ENCODE measurements at regions not wholly inside any gene's neighbourhood (a gene's known extent, or its start where the extent isn't known, plus 50 kb on each side); places are given as distances from the start of the nearest gene placed in this dataset.

DNA sequence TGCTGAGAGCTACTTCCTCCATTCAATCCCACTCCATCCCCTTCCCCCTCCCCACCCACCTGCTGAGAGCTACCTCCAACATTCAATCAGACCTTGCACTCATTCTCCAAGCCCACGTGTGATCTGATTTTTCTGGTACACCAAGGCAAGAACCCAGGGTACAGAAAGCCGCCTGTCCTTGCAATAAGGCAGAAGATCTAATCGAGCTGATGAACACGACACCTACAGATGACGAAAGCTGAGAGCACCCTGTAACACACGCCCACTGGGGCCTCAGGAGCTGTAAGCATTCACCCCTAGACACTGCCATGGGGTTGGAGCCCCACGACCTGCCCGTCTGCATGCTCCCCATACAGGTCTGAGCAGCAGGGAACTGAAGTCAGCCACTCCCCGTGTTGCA is 58.3 kb downstream of the TRIML1 start:
- no peak for DNase-seq (ENCODE audit: extremely low read depth in 1 of 11, low read depth in 9 of 11, low spot score in 4 of 11)

DNA sequence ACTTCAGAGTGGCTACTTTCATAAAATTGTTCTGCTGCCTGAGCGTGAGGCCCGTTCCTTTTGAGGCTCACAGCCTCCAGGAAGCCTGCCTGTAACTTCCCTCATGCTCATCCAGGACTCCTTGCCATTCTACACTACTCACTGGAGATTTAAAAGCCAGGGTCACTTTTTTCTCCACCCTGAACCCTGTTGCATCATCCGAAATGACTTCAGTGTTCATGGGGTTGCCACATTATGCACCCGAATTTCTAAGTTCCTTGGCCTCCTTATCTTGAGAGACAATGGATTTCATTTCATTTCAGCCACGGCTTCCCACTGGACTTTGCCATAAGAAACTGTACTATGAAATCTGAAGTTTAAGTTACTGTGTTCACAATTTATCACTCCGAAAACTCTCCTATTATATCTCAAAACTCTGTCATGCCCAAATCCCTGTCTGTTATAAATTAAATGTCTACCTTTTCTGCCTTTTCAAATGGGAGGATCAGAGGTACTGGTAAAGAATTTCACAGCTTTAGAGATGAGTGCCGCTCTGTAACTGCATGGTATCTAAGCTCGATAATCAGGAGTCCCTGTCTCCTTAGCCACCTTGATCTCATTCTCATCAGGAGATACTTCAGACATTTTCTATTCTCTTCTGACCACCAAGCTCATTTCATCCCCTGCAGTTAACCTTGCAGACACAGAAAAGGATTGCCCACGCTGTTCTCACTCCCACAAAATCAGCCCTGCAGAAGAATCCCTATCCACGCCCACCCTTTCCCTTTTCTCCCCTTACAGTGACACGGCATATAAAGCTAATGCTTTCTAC is 59.9 kb downstream of the TRIML1 start:
- no peak for DNase-seq (ENCODE audit: extremely low read depth in 1 of 11, low read depth in 9 of 11, low spot score in 4 of 11)

DNA sequence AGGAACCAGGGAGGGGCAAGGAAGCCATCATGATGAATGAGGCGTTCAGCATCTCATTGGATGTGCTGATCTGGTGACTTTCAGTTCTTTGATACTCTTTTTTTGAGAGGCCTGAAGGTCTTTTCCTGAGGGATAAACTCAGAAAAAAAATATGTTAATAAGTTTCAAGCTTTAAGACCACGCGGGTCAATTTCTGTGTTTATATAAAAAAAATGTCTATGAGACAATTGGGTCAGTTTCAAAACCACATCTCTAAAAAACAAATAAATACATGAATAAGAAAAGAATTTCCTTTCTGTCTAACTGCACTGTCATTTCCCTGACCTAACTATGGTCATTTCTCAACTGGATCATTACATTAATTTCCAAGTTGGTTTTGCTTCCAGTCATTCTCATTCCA is 62.6 kb downstream of the TRIML1 start:
- no peak for DNase-seq (ENCODE audit: extremely low read depth in 1 of 11, low read depth in 9 of 11, low spot score in 4 of 11)

DNA sequence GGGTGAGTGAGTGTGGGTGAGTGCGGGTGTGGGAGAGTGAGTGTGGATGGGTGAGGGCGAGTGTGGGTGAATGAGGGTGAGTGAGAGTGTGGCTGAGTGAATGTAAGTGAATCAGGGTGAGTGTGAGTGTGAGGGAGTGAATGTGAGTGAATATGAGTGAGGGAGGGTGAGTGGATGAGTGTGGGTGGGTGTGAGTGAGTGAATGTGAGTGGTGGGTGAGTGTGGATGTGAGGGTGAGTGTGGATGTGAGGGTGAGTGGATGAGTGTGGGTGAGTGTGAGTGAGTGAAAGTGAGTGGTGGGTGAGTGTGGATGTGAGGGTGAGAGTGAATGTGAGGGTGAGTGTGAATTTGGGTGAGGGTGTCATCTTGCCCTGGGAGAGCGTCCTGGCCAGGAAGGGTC is 67.5 kb downstream of the TRIML1 start:
- no peak for DNase-seq (ENCODE audit: extremely low read depth in 1 of 11, low read depth in 9 of 11, low spot score in 4 of 11)

DNA sequence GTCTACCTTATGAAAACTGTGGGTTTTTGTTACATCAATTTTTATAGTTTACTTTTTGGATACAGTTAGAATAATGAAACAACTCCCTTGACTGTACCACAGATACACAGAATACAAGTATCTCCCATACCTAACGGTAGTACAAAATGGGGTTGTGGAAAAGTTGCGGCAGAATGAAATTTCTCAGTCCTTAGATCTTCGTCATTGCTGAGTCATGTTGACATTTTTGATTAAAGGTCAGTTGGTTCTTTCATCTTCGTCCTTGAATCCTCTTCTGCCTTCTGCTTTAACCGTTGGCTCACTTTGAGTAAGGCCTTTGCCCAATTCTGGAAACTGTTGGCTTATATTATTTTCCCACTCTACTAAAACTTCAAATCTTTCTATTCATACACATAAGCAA is 75.6 kb downstream of the TRIML1 start:
- DNase-seq (ENCODE audit: extremely low read depth in 1 of 11, low read depth in 9 of 11, low spot score in 4 of 11), result no peak

DNA sequence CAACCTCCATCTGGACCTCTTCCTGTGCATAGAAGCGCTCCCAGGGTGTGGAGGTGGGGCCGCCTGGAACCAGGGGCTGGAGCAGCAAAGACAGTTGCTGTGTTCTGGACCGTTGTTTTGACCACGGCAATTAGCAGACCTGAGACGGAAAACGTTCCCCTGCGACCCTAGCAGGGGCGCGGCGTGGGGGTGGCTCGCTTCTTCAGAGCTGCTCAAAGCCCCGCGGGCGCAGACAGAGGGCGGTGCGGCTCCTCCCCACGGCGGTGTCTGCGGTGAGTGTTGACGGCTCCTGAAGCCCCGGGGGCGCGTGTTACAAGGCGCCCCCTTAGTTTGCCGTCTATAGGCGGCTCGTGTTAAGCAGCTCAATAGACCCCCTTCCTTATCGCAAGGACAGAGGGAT is 79.2 kb downstream of the TRIML1 start:
- DNase-seq (ENCODE audit: extremely low read depth in 1 of 11, low read depth in 9 of 11, low spot score in 4 of 11), result no peak

DNA sequence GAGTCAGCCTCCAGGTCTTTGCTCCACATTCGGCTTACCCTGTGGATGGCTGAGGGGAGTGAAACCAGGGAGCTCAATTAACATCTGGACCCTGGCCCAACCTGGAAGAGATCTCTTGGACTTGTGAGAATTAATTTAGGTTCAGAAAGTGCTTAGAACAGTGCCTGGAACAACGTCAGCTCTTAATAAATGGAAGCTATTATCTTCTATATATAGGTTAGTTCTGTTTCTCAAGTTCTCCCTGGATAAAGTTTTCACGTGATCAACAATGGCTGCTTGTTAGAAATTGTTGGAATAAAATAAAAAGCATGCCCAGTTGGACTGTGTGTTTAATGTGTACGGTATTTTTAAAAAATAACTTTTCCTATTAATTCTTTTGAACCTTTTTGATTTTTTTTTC is 80.8 kb downstream of the TRIML1 start:
- DNase-seq (ENCODE audit: extremely low read depth in 1 of 11, low read depth in 9 of 11, low spot score in 4 of 11), result no peak

DNA sequence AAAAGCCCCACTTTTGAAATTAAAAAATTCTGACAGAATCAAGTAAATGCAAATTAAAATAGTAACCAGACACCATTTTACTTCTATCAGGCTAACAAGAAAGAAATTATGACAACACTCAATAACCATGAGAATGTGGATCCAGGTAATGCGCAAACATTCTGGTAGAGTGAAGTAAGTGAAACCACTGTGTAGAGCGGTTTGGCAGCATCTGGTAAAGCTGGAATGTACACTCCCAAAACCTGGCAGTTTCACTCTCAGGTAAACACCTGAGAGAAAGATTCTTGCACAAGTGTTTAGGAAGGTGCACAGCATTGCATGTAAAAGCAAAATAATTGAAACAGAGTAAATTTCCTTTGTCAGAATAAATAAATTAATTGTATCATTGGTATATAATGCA is 81.8 kb downstream of the TRIML1 start:
- no peak for DNase-seq (ENCODE audit: extremely low read depth in 1 of 11, low read depth in 9 of 11, low spot score in 4 of 11)

DNA sequence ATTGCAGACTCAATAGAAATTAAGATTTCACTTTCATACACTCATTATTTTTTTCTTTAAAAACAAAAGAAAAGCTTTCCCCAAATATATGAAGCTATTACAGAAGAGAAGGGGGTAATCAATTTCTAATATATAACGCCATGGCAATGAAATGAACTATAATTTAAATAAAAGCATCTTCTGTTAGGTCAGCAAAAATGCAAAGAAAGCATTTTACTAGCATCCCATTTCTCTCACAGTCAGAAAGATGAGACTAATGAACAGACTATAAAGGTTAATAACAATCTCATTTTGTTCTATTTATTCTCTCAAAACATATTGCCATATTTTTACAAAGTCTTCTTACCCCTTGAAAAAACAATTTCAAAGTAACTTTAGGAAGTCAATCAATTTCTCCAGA is 89.0 kb downstream of the TRIML1 start:
- DNase-seq (ENCODE audit: extremely low read depth in 1 of 11, low read depth in 9 of 11, low spot score in 4 of 11), result no peak

DNA sequence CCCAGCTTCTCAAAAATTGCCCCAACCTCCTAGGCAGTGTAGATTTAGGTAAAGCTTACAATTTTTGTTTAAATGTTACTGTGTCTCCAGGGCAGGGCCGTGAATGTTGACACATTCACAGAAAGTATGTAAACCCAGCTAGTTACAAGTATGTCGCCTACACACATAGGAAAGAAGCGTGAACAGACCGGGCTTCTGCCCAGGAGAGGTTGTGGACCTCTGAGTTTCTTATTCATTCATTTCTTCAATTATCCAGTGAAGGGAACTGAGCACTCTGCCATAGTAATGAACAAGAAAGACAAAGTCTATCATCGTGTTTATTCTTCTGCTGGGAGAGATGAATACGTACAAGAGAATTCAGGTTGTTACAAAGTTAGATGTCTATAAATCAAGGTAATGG is 93.2 kb downstream of the TRIML1 start:
- no peak for DNase-seq (ENCODE audit: extremely low read depth in 1 of 11, low read depth in 9 of 11, low spot score in 4 of 11)

DNA sequence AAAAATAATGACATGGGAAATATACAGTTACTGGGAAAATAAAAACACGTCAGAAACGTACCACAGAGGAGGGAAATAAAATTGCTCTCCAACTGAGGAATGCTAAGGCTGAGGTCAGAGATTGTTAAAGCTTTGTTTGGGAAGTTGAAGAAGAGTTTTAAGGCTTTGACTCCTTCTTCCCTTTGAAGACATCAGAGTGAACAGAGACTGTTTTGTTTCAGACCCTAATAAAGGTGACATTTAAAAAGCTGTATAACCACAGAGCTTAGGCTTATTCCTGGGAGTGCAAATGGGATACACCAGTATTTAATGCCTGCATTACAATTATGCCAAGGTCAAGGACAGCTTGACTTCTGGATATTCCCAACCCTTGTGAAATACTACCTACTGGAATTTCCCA is 102.8 kb downstream of the TRIML1 start:
- no peak for DNase-seq (ENCODE audit: extremely low read depth in 1 of 11, low read depth in 9 of 11, low spot score in 4 of 11)

DNA sequence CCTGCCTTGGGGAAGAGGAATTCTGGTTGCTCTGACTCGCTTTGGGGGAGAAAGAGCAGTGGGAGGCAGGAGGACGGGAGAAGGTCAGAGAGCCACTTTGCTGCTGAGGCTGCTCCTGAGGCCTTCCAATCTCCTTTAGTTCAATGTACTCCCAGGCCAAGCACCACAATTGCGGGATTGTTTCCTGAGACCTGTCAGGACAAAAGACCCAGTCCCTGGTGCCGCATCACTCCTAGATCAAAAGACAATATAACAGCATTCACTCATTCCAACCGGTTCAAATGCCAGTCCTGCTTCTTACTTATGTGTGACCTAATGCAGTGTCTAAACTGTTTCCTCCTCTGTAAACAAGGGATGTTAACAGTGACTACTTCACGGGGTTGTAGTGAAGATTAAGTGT is 106.4 kb downstream of the TRIML1 start:
- DNase-seq (ENCODE audit: extremely low read depth in 1 of 11, low read depth in 9 of 11, low spot score in 4 of 11), result no peak

DNA sequence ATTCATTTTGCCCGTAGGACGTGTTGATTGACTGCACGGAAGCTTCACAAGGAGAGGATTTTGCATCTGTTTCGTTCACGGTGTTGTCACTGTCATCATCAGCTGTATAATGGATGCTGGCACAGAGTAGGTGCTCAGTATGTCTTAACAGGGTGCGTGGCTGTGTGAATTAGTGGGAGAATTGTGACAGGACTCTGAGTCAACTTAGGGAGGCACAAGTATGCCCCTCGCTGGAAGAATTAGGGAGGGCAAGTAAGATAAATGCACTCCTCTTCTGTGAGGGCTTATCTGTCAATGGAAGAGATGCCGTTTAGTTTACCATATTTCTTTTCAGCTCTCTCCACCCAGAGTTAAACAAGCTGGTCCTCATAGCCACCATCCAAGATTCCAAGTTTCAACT is 107.2 kb downstream of the TRIML1 start:
- DNase-seq (ENCODE audit: extremely low read depth in 1 of 11, low read depth in 9 of 11, low spot score in 4 of 11), result no peak

DNA sequence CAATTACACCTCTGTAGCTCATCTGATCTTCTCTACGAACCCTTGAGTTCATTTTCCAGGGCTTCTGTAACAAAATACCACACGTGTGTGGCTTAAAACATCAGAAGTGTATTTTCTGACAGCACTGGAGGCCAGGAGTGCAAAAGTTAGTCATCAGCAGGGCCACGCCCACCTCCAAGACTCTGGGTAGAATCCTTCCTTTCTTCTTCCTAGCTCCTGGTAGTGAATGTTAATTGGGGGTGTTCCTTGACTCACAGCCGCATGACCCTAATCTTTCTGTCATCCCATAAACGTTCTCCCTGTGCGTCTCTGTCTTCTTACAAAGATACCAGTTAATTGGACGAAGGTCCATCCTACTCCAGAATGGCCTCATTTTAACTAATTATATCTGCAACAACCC is 115.0 kb downstream of the TRIML1 start:
- no peak for DNase-seq (ENCODE audit: extremely low read depth in 1 of 11, low read depth in 9 of 11, low spot score in 4 of 11)

DNA sequence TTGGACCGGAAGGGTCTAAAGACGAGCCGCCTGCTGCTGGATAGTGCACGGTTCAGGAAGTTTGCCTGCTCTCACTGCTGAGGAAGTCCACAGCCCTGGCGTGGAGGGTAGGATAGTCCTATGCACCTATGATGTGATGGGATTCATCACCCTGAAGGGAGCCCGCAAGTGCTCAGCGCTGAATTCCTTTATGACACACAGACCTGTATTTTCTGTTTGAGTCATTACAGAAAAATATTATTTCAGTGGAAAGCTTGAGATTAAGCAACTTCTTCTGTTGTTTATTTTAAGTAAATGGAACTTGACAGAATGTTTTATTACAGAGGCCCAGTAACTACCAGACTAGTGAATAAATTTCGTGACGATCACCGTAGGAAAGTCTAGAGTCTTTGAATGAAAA is 123.2 kb downstream of the TRIML1 start:
- no peak for DNase-seq (ENCODE audit: extremely low read depth in 1 of 11, low read depth in 9 of 11, low spot score in 4 of 11)

DNA sequence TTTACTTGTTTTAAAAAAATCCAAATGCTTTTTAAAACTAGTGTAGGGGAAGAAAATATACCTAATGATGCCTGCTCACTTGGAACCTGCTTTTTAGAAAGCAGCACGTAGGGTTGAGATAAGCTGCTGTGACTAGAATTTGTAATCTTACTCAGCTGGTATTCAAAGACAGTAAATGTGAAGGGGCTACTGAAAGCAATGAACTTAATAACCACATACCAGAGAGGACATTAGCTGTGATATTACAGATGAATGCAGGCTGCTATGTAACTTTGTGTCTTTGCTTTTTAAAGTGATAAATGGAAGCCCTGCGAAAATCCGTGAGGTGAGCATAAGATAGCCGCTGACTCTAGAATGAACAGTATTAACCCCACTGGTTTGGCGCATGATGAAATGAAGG is 124.1 kb downstream of the TRIML1 start:
- no peak for DNase-seq (ENCODE audit: extremely low read depth in 1 of 11, low read depth in 9 of 11, low spot score in 4 of 11)

DNA sequence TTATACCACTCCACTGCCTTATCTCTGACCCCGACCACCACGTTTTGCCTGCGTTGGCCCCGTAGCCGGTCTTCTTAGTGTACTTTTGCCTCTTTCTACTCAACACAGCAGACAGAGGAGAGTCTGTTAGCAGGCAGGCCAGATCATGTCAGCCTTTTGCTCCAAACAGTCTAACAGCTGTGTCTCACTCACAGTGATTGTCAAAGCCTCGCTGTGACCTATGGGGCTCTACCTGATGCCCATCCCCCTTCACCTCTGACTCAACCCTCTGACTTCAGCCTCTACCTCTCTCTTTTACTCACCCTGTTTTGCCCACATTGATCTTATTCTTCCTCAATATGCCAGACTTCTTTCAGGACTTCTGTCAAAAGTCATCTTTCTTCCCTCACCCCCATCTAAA is 127.1 kb downstream of the TRIML1 start:
- DNase-seq (ENCODE audit: extremely low read depth in 1 of 11, low read depth in 9 of 11, low spot score in 4 of 11), result no peak

DNA sequence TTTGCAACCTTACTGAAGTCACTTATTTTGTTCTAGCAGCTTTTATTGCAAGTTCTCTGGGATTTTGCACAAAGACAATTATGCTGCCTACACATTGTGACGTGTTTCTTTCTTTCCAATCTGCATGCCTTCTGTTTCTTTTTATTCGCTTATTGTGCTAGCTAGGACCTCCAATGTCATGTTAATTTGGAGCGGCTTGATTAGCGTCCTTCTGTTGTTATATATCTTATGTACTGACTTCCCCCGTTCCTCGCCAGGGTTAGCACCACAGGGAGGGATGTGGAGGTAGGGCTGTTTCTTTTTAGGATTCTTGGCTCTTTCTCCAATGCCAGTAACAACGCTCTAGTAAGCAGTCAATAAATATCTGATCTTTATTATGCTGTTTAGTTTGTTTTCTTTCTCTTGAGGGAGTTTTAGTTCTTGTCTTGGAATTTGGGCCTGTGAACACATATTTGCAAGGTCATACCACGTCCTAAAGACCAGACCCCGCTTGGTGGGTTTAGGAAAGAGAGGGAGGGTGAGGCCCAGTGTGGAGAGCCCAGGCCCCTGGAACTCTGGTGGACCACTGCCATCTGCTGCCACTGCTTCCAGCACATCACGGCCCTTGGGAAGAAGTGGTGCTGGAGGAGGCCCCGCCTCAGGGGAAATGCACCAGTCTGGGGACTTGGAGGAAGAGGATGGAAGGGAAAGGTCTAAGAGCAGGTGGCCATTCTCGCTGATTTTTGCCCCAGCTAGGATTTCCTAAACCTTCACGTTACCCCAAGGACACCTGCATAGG is 129.1 kb downstream of the TRIML1 start:
- no peak for DNase-seq (ENCODE audit: extremely low read depth in 1 of 11, low read depth in 9 of 11, low spot score in 4 of 11)

DNA sequence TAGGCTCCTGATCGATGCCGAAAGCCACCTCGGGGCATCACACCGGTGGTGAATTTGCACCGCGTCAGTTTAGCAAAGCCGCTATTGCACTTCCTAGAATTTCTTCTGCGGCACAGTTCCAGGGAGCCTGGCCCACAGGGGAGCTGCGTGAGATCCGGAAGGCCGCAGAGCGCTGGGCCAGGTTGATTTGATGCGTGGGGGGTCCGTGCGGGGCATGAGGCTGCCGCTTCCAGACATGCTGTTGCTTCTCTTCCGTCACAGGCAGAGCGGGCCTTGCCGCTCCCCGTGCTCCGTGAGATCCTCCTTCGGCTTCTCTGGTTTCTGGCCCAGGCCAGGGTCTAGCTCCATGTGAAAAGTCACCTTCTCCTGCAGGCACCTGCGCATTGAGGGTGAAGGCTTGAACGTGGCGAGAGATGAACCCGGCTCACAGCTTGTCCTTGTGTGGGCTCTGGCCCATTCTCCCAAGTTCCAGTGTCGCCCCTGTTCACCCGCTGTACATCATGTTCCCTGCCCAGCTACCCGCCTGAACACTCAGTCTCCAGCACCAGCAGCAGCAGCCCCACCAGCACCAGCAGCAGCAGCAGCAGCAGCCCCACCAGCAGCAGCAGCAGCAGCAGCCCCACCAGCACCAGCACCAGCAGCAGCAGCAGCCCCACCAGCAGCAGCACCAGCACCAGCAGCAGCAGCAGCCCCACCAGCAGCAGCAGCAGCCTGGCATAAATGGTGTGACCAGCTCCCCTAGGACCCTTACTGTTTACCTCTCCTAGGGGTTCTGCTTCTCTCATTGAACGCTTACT is 131.2 kb downstream of the TRIML1 start:
- no peak for DNase-seq (ENCODE audit: extremely low read depth in 1 of 11, low read depth in 9 of 11, low spot score in 4 of 11)

DNA sequence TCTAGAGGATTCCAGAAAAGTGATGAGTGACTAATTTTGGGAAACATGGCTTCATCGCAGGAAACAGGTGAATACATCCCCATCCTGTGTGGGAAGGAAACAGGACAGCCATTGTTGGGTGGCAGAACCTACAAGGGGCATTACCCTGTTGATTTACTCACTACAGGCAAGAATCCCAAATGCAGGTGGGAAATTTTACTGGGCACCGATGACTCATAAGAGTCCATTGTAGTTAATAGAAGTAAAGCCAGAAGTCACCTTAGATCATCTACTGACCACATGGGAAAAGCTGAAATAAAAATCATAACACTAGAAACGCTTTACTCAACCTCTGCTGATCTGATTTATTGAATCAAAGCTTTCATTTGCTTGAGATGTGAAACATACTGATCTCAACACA is 136.4 kb downstream of the TRIML1 start:
- no peak for DNase-seq (ENCODE audit: extremely low read depth in 1 of 11, low read depth in 9 of 11, low spot score in 4 of 11)
